Spinal cord (tissue), 9 donors: ENCODE measurements at regions not wholly inside any gene's neighbourhood (a gene's known extent, or its start where the extent isn't known, plus 50 kb on each side); places are given as distances from the start of the nearest gene placed in this dataset.
A peak's percentile ranks its signal among the peaks of the same experiment; 100 is the strongest.

Source experiments
- DNase-seq, 6 donors: peaks; one replicate each; pipeline versions ENCODE4 v3.0.0 to v3.0.0-alpha.2; 2013 to 2015; ENCODE audit warnings: low spot score in 6 of 6, low read depth in 4 of 6
- H3K27ac ChIP-seq: one replicate; pipeline ENCODE4 v1.5.1; 2013; ENCODE audit warnings: low read depth, low read length, control low read depth
- H3K27me3 ChIP-seq: one replicate; pipeline ENCODE4 v1.6.1; 2013; ENCODE audit warnings: low read length; ENCODE audit not compliant: control insufficient read depth, insufficient read depth
- H3K36me3 ChIP-seq: one replicate; pipeline ENCODE4 v1.6.1; 2013; ENCODE audit warnings: low read length; ENCODE audit not compliant: control insufficient read depth, insufficient read depth
- H3K4me1 ChIP-seq: one replicate; pipeline ENCODE4 v1.6.1; 2013; ENCODE audit warnings: low read length; ENCODE audit not compliant: control insufficient read depth, insufficient read depth
- H3K4me3 ChIP-seq: one replicate; pipeline ENCODE4 v1.5.1; 2013; ENCODE audit warnings: low read depth, low read length, control low read depth
- H3K9me3 ChIP-seq: one replicate; pipeline ENCODE4 v1.6.1; 2013; ENCODE audit warnings: low read length; ENCODE audit not compliant: control insufficient read depth, insufficient read depth
- WGBS: methylation state at CpG from one replicate; pipeline ENCODE4 v1.1.5; 2013; ENCODE audit warnings: missing lambda C conversion rate; ENCODE audit not compliant: insufficient coverage; 5-methylcytosine and 5-hydroxymethylcytosine counted together
- donor health status: healthy.

DNA sequence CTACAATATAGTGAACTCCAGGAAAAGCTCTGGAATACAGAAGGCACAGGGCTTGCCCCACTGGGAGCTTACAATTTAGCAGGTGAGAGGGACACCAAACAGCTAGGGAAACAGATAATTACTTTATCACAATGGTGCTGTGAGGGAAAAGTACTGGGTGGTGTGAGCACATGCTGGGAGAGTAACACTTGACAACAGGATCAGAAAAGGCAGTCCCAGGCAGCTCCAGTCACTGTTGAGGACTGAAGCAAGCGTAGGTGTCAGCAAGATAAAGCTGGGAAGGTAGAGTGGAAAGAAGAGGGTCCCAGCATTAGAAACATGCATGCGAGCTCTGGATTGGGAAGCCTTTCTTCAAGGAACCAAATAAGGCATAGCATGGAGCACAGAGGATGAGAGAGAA is 296.0 kb downstream of the ATPSCKMT start:
- 88% methylated on average over 2 of the region's 2 CpGs for WGBS
- DNase-seq = no peak
- no peak overlapping the region for H3K4me3 ChIP-seq
- H3K9me3 ChIP-seq = no peaks in the 10 kb centered on the region
- no peak overlapping the region for H3K27ac ChIP-seq
- no peaks in the 10 kb centered on the region for H3K4me1 ChIP-seq
- H3K27me3 ChIP-seq = no peaks in the 10 kb centered on the region
- H3K36me3 ChIP-seq = no peaks in the 10 kb centered on the region

DNA sequence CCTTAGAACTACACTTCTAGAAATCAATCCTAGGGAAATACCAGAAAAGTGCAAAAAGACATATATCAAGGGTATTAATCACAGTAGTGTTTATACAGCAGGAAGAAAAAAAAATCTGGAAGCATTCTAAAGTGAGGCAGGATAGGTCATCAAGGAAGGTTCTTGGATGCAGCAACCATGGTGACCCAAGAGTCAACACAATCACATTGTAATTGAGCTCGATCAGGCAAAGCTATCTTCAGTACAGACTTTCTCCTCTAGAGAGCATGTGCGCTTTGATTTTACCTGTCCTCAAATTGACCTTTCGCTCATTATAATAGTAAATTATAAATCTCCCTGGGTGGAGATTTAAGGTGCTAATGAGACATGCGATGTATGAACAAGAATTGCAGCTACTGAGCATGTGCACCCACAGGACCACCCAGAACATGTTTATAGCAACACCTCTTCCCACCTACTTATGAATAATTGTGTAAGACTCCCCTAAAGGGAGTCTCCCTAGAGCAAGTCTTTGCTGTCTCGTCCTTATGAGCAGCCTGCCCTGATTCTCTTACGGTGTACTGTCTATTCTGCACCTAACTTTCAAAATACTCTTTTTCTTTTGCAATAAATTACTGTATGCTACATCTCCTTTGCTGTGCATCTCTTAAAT is 297.7 kb downstream of the ATPSCKMT start:
- no peak overlapping the region for H3K27ac ChIP-seq
- no peaks in the 10 kb centered on the region for H3K9me3 ChIP-seq
- no peaks in the 10 kb centered on the region for H3K27me3 ChIP-seq
- DNase-seq = no peak
- WGBS = 79% methylated on average over 2 of the region's 6 CpGs
- no peak overlapping the region for H3K4me3 ChIP-seq
- H3K4me1 ChIP-seq = no peaks in the 10 kb centered on the region
- no peaks in the 10 kb centered on the region for H3K36me3 ChIP-seq

DNA sequence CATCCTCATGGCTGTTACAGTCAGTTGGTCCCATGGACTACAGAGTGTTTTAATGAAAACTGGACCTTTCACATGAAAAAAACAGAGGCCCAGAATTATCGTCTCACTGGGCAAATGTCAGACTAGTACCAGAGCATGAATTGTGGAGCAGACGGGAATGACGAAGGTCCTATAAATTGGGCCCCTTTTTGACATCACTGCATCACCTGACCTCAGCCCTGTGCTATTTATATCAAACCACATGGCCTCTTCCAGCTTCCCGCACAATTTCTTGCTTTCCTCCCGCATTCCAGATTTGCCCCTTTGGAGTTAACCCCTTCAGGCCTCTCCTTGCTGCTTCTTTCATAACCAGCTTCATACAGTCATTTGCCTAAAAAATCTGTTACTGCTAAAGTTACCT is 301.7 kb downstream of the ATPSCKMT start:
- DNase-seq = no peak
- Histone ChIP-seq H3K27ac (no peak overlapping the region), H3K4me1 (no peaks in the 10 kb centered on the region), H3K4me3 (no peak overlapping the region), H3K9me3 (no peaks in the 10 kb centered on the region), H3K36me3 (no peaks in the 10 kb centered on the region), H3K27me3 (no peaks in the 10 kb centered on the region)
- WGBS = 61% methylated on average over 5 of the region's 5 CpGs

DNA sequence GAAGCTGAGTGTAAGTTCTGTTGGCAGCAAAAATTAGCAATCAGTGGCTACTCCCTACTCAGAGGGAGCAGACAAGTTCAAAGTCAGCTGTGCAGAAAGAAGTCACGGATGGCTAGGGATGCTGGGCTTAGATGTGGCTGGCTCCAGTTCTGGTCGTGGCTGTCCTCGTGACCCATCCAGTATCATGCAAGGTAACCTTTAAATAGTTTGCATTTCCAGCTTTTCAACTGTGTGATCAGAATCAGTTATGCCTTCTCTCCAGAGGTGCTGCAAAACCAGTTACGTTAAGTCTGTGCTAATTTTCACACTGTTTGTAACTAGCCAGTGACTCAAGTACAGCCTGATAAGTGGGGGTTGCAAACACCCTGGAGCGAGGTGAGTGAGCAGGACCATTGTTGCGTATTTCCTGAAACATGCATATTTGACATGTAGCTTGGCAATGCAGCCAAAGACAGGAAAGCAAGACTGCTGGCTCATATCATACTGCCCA is 302.4 kb downstream of the ATPSCKMT start:
- 82% methylated on average over 6 of the region's 6 CpGs for WGBS
- DNase-seq = no peak
- H3K4me1 ChIP-seq = no peaks in the 10 kb centered on the region
- no peak overlapping the region for H3K4me3 ChIP-seq
- no peaks in the 10 kb centered on the region for H3K36me3 ChIP-seq
- H3K27ac ChIP-seq = no peak overlapping the region
- H3K27me3 ChIP-seq = no peaks in the 10 kb centered on the region
- H3K9me3 ChIP-seq = no peaks in the 10 kb centered on the region

DNA sequence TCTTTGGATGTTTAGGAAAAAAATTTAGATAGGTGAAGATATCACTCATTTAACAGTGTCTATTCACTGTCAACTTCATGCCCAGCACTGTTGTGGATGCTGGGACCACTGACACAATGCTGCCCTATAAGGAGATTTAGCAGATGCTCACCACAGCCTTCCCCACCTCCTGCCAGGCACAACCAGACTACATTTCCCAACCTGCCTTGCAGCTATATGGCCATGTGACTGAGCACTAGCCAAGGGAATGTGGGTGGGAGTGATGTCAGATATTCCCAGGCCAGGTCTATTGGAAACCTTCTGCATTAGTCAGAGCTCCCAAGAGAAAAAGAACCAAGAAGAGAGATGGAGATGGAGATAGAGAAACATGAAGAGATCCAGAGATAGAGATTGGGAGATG is 302.6 kb upstream of the TAS2R1 start:
- Histone ChIP-seq H3K4me3 (no peak overlapping the region), H3K4me1 (no peaks in the 10 kb centered on the region), H3K36me3 (no peaks in the 10 kb centered on the region), H3K9me3 (peaks cover 2% of the 10 kb centered on the region), H3K27me3 (no peaks in the 10 kb centered on the region), H3K27ac (no peak overlapping the region)
- DNase-seq = no peak

DNA sequence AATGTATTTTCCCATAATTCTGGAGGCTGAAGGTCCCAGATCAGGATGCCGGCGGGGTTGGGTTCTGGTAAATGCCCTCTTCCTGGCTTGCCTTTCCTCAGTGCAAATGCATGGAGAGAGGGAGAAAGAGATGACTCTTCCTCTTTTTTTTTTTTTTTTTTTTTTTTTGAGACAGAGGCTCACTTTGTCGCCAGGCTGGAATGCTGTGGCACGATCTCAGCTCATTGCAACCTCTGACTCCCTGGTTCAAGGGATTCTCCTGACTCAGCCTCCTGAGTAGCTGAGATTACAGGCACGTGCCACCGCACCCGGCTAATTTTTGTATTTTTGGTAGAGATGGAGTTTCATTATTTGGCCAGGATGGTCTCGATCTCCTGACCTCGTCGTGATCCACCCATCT is 300.0 kb upstream of the TAS2R1 start:
- H3K27me3 ChIP-seq = no peaks in the 10 kb centered on the region
- 100% methylated on average over 2 of the region's 10 CpGs for WGBS
- H3K4me1 ChIP-seq = no peaks in the 10 kb centered on the region
- no peak overlapping the region for H3K4me3 ChIP-seq
- H3K36me3 ChIP-seq = no peaks in the 10 kb centered on the region
- no peak overlapping the region for H3K27ac ChIP-seq
- H3K9me3 ChIP-seq = peaks cover 2% of the 10 kb centered on the region
- DNase-seq = no peak

DNA sequence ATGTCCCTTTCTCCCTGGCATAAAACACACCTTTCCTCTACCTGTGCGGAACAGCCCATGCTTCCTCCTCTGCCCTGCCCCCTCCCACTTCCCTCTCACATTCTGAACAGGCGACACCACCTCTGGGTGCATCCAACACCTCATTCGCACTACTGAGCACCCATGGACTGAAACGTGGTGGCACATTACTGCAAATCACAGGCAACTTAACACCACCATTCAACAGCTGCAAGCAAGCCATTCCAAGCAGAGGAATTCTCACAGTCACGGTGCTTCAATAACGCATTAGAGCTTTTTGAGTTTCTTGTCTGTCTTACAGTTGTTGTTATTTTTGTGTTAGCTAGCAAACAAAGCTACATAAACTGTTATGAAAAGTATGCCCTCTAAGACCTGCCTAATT is 298.2 kb upstream of the TAS2R1 start:
- Histone ChIP-seq H3K36me3 (no peaks in the 10 kb centered on the region), H3K9me3 (peaks cover under 1% of the 10 kb centered on the region), H3K27me3 (no peaks in the 10 kb centered on the region), H3K27ac (no peak overlapping the region), H3K4me3 (no peak overlapping the region), H3K4me1 (no peaks in the 10 kb centered on the region)
- WGBS = 77% methylated on average over 4 of the region's 6 CpGs
- no peak for DNase-seq

DNA sequence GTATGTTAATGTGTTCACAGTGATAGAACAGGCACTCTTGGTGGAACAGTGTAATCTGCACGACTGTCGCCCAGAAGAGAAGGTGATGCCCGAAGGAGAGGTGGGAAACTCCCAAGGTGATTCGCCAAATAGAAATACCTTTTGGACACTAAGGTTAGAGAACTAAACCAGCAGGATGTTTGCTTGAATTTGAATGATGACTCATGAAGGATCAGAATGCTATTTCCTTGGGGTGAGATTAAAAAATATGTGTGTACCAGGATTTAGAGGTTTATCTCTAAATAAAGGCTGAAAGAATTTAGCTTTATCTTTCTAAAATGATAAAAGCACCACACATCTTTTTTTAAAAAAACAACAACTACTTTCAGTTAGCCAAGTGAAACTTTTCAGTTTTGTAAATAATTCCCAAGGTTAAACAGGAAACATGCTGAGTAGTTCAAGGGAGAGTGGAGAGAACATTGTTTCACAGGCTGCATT is 297.4 kb upstream of the TAS2R1 start:
- Histone ChIP-seq H3K4me1 (no peaks in the 10 kb centered on the region), H3K9me3 (no peaks in the 10 kb centered on the region), H3K27ac (no peak overlapping the region), H3K36me3 (no peaks in the 10 kb centered on the region), H3K4me3 (no peak overlapping the region), H3K27me3 (no peaks in the 10 kb centered on the region)
- 75% methylated on average over 4 of the region's 4 CpGs for WGBS
- no peak for DNase-seq

DNA sequence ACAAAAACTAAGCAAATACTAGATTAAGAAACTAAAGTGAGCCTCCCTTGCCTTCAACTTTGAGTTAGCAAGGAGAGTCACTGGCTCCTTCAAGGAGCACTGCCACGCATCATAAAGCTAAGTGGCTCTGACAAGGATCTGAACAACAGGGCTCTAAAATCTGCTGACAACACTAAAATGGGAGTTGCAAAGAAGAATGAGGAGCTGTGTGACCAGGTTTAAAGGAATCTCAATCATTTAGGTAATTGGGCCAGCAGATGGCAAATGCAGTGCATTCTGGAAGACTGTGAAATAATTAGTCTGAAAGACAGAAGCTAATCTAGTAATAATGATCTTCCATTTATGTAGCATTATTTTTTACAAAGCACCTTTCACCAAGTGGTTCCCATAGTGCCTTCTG is 297.0 kb upstream of the TAS2R1 start:
- peak in 1 of 6 donors; percentile 74 for DNase-seq
- Histone ChIP-seq H3K9me3 (no peaks in the 10 kb centered on the region), H3K4me3 (no peak overlapping the region), H3K36me3 (no peaks in the 10 kb centered on the region), H3K4me1 (no peaks in the 10 kb centered on the region), H3K27ac (no peak overlapping the region), H3K27me3 (no peaks in the 10 kb centered on the region)
- WGBS = 71% methylated on average over 1 of the region's 1 CpG

DNA sequence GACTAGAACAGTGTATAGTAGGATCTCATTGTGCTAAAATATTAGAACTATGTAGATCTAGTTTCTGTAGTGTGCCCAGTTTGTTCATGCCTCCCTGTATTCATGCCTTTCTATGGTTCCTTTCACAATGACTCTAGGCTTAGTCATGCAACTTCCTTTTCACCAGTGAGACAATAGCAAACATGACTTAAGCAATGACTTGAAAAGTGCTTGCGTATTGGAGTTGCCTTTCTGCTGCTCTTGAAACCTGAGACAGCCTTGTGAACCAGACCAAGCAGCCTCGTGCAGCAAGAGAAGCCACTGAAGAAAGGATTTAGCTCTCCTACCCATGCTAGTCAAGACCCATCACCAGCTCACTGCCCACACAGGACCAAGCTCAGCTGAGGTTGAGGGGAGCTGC is 294.5 kb upstream of the TAS2R1 start:
- Histone ChIP-seq H3K9me3 (no peaks in the 10 kb centered on the region), H3K27ac (no peak overlapping the region), H3K4me1 (no peaks in the 10 kb centered on the region), H3K36me3 (no peaks in the 10 kb centered on the region), H3K27me3 (no peaks in the 10 kb centered on the region), H3K4me3 (no peak overlapping the region)
- DNase-seq = no peak
- 54% methylated on average over 2 of the region's 2 CpGs for WGBS
